HG03469 (cell line): ENCODE measurements at regions not wholly inside any gene's neighbourhood (a gene's known extent, or its start where the extent isn't known, plus 50 kb on each side); places are given as distances from the start of the nearest gene placed in this dataset.
A peak's percentile ranks its signal among the peaks of the same experiment; 100 is the strongest.

Experiments used
- ATAC-seq: cut with Tn5 transposase; IDR thresholded peaks from one replicate; pipeline ENCODE4 v1.9.1; 2021; ENCODE audit warnings: mild to moderate bottlenecking, moderate library complexity, moderate number of reproducible peaks; ENCODE audit not compliant: unreplicated experiment

DNA sequence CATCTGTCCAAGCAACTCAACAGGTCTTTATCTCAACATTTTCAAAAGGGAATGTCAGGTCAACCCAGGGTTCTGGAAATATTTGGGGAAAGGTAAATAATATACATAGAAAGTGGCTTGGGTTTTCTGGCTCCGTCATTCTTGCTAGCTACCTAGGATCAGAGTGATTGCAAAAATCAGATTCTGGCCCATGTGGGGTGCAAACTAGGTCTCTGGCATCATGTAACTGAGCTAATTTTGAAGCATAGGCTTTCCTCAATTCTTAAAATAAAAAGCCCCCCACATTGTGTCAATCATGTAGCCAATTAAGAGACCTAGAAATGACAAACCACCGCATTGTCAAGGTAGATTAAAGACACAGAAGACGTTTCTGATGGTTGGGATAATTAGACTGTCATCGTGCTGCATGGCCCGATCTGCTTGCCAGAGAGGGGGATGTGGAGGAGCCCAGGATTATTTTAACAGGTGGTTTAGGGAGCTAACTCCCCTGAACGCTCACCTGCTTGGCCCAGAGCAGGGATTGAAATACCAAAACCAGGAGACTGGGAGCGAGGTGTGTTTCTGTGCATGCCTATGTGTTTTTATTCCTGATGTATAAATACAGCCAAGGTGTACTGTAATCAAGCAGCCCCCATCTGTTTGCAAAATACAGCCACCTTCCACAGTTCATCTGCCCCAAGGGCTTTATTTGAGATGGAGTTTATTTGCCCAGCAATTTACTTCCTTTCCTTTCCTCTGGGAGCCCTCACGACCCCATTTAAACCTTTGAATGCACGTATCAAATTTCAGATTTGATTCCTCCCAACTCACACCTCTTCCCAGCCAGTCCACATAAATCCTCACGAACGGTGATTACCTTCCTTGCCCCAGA, 189.5 kb downstream of the TTC8 start:
- ATAC-seq, result no peak

DNA sequence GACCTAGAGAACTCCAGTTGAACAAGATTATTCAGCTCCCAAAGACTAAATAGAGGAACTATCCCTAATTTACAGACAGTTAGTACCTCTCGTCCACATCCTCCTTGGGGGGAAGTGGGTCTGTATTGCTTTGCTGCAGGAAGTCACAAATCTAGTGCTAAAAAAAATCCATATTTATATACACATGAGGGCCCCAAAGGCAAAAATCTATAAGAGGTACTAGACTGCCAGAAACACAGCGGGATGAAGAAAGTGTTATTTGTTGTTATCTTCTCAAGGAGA, 190.1 kb downstream of the TTC8 start:
- ATAC-seq, result no peak

DNA sequence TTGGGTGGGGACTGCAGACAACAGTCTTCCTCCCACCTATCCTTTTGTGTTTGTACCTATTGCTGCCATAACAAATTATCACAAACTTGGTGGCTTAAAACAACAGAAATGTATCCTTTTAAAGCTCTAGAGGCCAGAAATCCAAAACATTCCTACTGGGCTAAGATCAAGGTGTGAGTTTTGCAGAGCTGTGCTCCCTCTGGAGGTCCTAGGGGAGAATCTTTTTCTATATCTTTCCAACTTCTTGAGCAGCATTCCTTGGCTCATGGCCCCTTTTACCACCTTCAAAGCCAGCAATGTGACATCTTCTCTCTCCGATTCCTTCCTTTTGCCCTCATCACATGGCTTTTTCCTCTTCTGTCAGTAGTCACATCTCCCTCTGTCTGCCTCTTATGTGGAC, 190.6 kb downstream of the TTC8 start:
- no peak for ATAC-seq

DNA sequence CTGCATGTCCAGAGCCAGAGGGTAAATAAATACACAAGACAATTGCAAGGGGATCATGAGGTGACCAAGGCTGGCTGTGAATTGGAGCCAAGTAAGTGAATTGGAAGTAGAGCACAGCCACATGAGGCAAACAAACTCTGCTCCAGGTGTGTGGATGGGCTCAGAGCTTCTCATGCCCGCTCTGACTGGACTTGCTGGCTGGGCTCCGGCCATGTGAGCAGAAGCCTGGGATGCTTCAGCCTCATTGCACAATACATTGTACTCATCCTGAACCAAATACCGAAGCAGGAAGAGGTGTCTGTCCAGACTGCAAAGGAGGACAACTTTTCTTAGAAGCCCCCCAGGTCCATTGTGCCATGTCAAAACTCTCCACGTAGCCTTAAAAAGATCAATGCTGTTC, 193.0 kb downstream of the TTC8 start:
- ATAC-seq, result no peak

DNA sequence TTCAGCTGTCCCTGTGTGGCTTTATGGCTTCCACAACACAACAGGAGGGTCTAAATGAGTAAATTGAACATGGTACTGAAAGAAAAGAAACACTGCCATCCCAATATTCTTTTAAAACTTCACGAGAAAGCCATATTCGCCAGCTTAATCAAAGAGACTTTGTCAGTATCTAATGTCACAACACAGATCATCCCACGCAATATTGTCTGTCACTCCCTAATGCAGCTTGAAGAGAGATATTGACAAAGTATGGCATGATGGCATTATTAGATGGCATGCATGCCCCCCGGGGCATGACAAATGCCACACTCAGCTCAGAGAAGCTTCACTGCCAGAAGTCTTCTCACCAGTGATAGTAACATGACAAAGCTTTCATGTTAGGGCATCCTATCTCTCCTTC, 197.8 kb downstream of the TTC8 start:
- ATAC-seq, result no peak

DNA sequence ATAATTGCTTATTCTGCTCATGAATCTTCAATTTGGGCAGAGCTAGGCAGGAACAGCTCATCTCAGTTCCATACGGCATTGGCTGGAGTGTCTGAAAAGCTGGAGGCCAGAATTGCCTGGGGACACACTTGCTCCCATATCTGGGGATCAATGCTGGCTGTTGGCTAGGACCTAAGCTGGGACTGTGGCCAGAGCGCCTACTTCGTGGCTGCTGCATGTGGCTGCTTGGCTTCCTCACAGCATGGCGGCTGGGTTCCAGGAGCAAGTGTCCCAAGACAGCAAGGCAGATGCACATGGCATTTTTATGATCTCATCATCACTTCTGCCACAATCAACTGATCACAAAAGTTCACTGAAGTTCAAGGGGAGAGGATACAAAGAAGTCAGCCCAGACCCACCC, 200.2 kb downstream of the TTC8 start:
- ATAC-seq, result no peak

DNA sequence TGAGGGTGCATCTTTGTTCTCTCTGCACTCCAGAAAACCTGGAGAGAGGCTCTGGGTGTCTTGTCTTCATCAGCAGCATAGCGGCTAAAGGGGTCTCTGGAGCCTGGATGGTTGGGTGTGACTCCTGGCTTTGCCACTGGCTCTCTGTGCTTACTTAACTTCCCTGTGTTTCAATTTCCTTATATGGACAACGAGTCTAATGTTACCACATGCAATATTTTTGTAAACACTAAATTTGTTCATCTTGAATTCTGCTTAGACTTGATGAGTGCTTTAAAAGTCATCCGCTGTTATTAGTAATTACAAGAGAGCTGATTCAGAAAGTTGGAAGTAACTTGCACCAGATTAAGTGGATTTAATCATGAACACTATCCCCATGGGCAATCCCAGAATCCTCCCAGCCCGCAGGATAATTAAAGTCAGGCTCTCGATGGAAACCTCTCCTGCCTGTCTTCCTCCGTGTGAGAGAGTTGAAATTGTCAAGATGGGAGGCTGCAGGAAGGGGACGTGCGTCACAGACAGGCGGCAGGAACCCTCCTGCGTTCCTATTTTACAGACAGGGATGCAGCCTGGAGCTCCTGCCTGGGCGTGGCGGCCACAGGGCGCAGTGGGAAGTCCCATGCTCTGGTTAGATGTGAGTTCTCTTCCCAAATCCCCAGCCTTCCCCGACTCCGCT, 201.2 kb downstream of the TTC8 start:
- no peak for ATAC-seq

DNA sequence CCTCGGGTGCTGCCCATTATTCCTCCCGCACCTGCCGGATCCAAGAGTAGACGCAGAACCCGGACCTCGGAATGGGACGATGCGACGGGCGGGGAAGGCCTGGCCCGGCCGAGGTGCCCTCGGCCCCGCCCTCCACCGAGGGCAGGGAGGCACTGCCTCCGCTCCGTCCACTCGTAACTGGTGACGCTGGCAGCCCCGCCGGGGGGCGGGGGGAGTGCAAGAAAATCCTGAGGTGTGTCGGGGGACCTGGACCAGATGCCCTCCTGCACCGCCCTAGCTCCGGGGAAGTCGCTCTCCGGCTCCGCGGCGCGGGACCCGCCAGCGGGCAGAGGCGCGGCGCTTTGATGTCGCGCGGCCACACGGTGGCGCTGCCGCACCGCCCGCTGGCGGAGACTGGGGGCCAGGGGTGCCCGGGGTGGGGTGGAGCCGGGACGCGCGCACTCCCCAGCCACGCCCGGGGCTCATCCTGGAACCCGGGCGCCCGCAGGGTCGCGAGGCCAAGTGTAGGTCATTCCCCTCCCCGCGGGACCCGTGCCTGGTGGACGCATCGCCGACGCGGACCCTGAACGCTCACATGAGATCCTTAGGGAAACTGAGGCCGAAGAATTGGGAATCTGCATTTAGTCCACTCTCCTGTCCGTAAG, 202.8 kb downstream of the TTC8 start:
- ATAC-seq, result peak; percentile 57

DNA sequence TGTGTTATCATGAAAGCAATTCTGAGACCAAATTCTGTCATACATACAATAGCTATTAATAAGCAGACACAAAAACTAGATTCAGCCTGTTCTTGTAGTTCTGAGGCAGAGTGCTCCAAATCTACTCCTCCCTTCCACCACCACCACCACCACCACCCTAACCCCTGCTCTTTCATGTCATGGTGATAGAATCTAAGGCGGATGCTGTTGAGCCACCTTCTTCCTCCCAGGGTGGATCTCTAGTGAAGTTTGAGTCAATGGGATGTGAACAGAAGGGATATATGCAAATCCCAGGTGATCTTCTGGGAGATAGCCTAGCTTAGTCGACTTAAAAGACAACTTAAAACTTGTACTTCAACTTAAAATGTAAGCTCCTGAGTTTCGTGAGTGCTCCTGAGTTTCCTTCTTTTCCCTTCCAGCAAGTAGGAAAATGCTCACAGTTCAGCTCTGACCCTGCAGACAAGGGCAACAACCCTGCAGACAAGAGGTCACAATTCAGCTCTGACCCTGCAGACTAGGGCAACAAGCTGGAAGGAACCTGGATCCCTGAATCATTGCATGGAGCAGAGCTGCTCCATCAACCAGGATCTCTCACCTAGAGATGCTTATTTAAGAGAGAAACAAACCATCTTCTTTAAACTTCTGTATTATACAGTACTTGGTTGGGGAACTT, 204.1 kb downstream of the TTC8 start:
- no peak for ATAC-seq

DNA sequence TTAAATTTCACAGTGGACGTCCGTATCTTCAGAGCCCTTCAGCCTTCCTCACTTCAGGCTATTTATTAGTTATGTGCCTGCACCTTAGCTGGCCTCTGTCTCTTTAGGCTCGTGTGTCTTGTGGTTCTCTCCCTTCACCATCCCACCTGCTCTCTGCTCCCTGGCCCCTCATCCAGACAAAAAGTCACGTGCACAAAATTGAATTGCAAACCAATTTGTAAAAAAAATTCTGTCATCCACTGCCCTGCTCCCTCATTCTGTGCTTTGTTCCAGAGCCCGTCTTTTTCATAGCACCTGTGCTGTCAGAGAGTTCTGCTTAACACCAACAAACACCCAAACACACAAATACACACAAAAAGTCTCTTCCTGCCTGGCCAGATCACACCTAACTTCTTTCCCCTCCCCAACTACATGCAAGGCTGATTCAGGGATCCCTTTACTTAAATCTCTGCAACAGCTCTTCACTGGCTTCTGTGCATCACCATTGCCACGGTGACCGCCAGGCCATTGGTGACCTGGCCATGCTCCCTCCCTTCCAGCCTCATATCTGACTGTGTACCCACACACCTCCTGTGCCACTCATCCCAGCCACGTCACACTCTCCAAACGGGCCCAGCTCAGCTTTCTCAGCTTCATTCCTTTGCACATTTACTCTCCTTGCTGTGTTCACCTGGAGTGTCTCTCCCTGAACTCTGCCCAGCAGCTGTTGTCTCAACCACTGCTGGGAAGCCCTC, 205.7 kb downstream of the TTC8 start:
- no peak for ATAC-seq

DNA sequence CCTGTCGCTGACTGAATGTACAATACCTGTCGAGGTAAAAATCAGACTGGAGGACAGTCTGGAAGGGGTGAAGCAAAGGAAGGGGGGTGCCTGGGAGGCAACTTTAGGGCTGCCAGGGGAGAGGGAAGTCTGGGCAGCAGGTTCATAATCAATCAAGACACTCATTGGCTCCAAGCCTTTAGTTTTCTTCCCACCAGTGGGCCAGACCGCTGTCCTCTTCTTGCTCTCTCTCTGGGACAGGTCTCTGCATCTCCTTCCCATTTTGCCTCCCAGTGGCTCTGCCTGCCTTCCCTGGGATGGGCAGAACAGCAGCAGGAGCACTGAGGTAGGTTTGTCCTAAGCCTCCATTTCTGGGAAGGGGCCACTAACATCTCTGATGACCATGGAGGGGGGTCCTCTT, 206.5 kb downstream of the TTC8 start:
- ATAC-seq, result no peak

DNA sequence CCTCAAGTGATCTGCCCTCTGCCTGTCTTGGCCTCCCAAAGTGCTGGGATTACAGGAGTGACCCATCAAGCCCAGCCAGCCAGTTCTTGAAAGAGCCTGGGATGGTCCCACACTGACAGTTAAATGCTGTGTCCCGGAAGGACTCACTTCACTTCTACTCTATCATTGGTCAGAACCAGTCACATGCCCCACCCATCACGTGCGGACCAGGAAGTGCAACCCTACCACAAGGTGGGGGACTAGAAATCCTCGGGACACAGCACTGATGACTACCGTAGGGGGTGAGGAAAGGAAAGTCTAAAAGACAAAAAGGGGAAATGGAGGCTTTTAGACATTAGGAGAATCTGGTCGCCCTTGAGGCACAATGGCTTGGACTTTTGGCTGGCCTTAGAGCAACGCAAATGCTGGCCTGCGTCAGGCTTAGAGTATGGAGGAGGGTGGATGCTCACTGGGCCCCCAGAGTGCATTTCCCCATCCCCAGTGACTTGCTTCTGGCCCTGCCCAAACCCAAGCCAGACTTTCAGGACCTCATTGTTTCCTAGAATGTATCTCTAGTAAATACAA, 207.7 kb downstream of the TTC8 start:
- no peak for ATAC-seq

DNA sequence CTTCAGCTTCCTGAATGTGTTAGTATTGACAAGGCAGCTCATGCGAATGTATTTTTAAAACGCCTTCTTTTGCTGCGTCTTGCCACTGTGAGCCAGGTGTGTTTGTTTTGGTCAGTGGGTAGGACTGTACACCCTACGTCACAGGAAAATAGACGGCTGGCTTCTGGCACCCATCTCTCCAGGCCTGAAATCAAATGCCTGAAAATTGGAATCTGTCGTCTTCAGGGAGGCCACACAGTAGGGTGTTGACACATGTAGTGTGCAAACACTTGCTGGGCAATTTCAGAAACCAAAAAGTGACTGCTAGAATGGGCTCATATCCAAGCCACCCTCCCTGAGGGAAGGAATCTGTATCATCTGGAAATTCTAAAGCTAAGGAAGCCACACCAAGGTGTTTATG, 209.3 kb downstream of the TTC8 start:
- no peak for ATAC-seq

DNA sequence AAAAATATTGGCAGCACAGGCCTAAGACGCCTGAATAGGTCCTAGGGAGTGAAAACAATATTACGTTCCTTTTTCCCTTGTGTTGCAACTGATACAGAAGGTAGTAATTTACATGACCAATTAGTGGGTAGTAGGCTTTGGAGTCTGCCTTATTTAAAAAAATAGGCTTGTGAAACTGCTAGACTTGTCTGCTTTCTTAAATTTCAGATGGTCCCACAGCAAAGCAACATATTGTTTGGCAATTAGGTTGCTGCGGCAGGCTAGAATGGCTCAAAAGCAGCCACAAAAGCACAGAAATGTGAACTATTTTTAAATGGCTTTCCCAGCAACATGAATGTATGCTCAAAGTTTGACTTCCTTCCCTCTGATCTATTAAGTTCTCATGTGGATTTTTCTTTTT, 211.9 kb downstream of the TTC8 start:
- ATAC-seq, result no peak

DNA sequence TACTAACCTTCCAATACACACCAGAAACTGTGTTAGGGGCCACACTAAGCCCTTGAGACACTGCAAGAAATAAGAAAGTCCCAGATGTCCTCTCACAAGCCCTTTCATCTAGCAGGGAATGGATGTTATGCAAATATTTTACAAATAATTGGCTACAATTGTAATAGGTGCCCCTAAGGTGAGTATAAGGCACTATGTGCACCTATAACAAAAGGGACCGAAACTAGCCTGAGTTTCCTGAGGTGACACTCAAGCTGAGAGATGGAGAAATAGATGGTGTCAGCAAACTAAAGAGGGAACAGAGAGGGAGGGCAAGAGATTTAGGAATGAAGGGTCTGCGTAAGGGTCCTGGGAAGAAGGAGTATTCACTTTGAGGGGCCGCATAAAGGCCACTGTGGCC, 212.6 kb downstream of the TTC8 start:
- ATAC-seq, result no peak

DNA sequence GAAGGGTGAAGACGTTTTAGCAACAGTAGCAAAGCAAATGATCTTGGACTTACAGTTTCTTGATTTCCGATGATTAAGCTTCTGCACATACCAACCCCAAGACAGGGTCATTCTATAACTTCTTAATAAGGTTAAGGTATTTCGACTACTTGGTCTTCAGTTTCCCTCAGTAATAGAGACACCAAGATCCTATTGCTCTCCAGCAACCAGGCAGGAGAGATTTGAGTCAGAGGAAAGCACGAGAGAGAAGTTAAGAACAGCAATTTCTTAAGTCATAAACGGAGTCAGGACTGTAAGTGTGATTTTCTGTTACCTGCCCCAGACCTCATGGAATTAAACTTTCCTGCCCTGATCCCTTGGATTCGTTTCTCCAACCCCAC, 215.6 kb downstream of the TTC8 start:
- no peak for ATAC-seq

DNA sequence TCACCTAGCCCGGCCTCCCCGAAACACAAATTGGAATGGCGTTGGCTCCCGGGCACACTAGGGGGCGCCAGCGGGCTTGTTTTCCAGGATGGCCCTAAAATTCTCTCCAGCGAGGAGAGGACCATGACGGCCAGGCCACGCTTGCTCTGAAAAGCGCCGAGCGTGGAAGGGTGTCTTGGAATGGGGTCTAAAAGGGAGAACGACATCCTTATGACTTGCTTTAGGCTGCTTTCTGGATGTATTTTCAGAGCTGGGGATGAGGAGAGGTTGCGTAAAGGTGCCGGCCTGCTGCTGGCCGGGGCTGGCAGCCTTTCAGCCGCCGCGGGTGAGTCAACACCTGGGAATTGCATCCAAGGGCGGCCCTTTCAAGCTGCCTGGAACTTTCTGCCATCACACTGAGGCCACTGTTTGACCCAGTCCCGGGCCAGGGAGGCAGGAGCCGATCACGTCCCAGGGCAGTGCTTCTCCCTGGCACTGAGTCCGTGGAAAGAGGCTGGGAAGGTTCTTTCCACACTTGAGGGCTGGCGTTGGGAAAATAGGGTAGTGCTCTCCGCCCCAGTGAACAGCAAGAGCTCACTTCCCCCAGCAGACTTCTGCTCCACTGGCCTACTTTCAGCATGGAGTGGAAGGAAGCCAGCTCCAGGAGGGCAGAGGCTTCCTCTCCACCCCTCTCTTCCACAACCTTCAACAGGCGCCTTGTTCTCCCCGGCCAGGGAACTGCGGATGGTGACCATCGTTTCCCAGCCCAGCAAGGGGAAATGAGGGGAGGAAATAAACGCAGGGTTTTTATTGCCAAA, 216.2 kb downstream of the TTC8 start:
- ATAC-seq, result no peak

DNA sequence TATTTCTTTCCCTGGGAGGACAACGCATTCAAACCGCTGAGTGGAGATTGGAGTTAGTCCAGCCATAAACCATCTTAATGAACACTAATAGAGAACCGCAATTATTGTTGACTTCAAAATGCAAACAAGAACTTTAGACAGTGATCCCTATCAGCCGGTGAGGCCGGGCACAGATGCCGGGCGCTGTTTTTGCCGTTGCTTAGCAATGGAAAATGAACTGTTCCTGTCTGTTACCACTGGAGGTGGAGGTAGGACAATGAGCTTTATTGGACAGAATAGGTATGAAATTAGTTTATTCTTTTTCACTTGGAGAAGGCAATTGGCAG, 216.8 kb downstream of the TTC8 start:
- no peak for ATAC-seq

DNA sequence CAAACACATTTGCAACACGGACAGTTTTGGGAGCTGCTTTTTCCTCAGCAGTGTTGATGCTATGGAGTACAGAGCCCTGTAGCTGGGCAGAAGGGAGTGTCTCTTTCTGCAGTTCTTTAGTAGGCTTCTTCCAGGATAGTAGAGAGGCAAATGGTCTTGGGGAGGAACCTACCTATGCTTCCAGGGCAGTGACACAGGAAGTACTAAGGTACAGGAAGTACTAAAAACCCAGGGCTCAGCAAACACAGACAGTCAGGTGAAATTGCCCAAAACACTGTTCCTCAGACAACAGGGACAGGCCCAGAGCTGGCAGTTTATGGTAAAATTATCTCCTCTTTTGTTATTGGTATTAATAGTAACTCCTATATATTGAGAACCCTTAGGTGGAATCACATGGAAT, 217.6 kb downstream of the TTC8 start:
- ATAC-seq, result no peak

DNA sequence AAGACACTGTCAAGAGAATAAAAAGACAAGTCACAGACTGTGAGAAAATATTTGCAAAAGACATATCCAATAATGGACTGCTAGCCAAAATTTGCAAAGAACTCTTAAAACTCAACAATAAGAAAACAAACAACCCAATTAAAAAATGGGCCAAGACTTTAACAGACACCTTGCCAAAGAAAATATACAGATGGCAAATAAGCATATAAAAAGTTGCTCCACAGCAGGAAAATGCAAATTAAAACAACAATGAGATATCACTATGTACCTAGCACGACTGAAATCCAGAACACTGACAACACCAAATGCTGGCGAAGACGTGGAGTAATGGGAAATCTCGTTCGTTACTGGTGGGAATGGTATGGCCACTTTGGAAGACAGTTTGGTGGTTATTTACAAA, 228.9 kb downstream of the TTC8 start:
- ATAC-seq, result no peak
